Activated naive CD8-positive, alpha-beta T cell treated with anti-CD3 and anti-CD28 coated beads, Interleukin-2, amount 50 U/mL, for 24 hours (primary cell): ENCODE measurements at regions not wholly inside any gene's neighbourhood (a gene's known extent, or its start where the extent isn't known, plus 50 kb on each side); places are given as distances from the start of the nearest gene placed in this dataset.
"Not testable (repeated sequence)": the region's sequence is repeated elsewhere in the genome, so short reads cannot be mapped to it uniquely, and the experiment has no call there.

Experiments used
- ATAC-seq: fragments of 150-1000 bp; cut with Tn5 transposase; one replicate; pipeline ENCODE4 v1.10.0; 2021
- DNase-seq: peaks from one replicate; pipeline ENCODE4 v3.0.0; 2021
- H3K27ac Mint-ChIP-seq: one replicate; pipeline ENCODE4 v1.8.0; 2021; ENCODE audit warnings: mild to moderate bottlenecking, mixed read lengths
- H3K27me3 Mint-ChIP-seq: one replicate; pipeline ENCODE4 v1.8.0; 2021; ENCODE audit warnings: mixed read lengths
- H3K36me3 Mint-ChIP-seq: one replicate; pipeline ENCODE4 v1.8.0; 2021; ENCODE audit warnings: low read depth, mixed read lengths
- H3K4me1 Mint-ChIP-seq: one replicate; pipeline ENCODE4 v1.8.0; 2021; ENCODE audit warnings: mixed read lengths
- H3K4me3 Mint-ChIP-seq: one replicate; pipeline ENCODE4 v1.8.0; 2021; ENCODE audit warnings: mild to moderate bottlenecking, moderate library complexity, mixed read lengths
- H3K9me3 Mint-ChIP-seq: one replicate; pipeline ENCODE4 v1.8.0; 2021; ENCODE audit warnings: mixed read lengths

DNA sequence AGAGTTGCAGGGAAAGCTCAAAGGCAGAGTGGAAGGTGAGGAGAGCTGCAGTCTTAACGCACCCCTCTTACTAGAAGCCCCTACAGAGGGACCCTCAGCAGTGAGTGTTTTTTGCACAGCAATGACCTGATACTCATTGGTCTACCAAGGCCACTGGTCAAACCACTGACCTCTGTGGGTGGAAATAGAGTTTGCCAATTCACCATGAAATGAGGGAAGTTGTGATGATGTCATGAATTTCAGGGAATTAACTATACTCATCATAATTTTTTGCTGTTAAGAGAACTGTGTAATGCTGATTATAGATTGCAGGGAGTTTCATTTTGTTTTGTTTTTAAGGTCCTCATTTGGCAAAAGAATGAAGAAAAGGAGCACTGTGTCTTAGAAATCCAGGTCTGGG, 101.7 kb upstream of the SMAD3 start:
- Mint-ChIP-seq H3K4me3 (no peak overlapping the region), H3K4me1 (no peaks in the 10 kb centered on the region), H3K27me3 (no peaks in the 10 kb centered on the region), H3K27ac (no peak overlapping the region), H3K36me3 (no peaks in the 10 kb centered on the region), H3K9me3 (no peaks in the 10 kb centered on the region)
- ATAC-seq (no peak), DNase-seq (no peak)

- DNase-seq: no peak
- Mint-ChIP-seq H3K27ac (no peak overlapping the region), H3K9me3 (no peaks in the 10 kb centered on the region), H3K36me3 (no peaks in the 10 kb centered on the region), H3K4me3 (no peak overlapping the region), H3K27me3 (no peaks in the 10 kb centered on the region), H3K4me1 (no peaks in the 10 kb centered on the region)
- ATAC-seq: no peak
Observed at GRCh38 chr15:66964111-66964738, 101.2 kb upstream of the SMAD3 start.

DNA sequence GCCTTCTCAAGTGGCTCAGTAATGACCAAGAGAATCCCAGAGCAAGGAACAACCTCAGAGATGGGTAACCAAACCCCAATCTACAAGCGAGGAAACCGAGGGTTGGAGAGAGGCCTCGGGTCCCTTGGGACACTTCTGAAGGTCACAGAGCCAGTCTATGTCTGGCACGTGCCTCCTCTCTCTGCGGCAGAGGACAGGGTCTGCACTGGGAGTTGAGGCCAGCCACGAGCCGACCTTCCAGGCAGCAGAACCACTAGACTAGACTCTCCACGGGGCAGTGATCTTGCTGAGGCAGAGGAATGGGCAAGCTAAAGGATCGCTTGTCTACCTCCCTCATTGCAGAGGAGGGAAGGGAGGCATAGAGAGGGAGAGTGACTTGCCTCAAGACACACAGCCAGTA, 100.6 kb upstream of the SMAD3 start:
- Mint-ChIP-seq H3K9me3 (no peaks in the 10 kb centered on the region), H3K27ac (no peak overlapping the region), H3K4me3 (no peak overlapping the region), H3K36me3 (no peaks in the 10 kb centered on the region), H3K27me3 (no peaks in the 10 kb centered on the region), H3K4me1 (no peaks in the 10 kb centered on the region)
- DNase-seq (no peak), ATAC-seq (no peak)

GRCh38 chr15:66965201-66965900, 100.1 kb upstream of the SMAD3 start:
- Mint-ChIP-seq H3K27ac (no peak overlapping the region), H3K36me3 (no peaks in the 10 kb centered on the region), H3K4me1 (no peaks in the 10 kb centered on the region), H3K9me3 (no peaks in the 10 kb centered on the region), H3K27me3 (no peaks in the 10 kb centered on the region), H3K4me3 (no peak overlapping the region)
- ATAC-seq (no peak), DNase-seq (no peak)

- Mint-ChIP-seq H3K27me3 (no peaks in the 10 kb centered on the region), H3K9me3 (no peaks in the 10 kb centered on the region), H3K36me3 (no peaks in the 10 kb centered on the region), H3K4me1 (no peaks in the 10 kb centered on the region), H3K4me3 (no peak overlapping the region), H3K27ac (no peak overlapping the region)
- no peak for DNase-seq
- ATAC-seq: no peak
Observed at GRCh38 chr15:66966256-66966655, 99.1 kb upstream of the SMAD3 start.

DNA sequence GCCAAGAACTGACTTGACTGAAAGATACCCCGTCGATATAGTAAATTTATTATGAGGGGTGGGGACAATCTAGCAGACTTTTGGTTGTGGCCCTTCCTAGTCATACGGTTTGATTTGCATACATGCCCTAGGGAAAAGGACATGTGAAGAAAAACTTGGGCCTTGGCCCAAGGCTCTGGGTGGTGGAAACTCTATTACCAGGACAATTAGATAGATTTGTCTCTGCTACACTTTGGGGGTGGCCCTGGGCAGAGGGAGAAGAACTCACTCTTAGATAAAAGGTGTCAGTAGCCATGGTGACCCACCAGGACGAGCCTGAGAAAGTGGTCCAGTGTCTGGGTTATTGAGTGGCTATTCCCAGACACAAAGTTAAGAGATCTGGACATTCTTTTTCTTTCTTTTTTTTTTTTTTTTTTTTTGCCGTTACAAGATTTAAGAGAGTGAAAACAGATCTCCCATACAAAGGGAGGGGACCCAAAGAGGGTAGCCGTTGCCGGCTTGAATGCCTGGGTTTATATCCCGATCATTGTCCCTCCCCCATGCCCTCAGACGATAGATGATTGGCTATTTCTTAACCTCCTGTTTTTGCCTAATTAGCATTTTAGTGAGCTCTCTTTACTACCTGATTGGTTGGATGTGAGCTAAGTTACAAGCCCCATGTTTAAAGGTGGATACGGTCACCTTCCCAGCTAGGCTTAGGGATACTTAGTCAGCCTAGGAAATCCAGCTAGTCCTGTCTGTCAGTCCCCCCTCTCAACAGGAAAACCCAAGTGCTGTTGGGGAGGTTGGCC, 96.4 kb upstream of the SMAD3 start:
- H3K4me3 Mint-ChIP-seq: no peak overlapping the region

GRCh38 chr15:66974131-66974530, 91.3 kb upstream of the SMAD3 start:
- H3K9me3 Mint-ChIP-seq, H3K27ac Mint-ChIP-seq, DNase-seq, H3K4me1 Mint-ChIP-seq, H3K27me3 Mint-ChIP-seq, ATAC-seq, H3K36me3 Mint-ChIP-seq, H3K4me3 Mint-ChIP-seq: not testable (repeated sequence)

More for the DNA sequence above, 96.4 kb upstream of the SMAD3 start:
- H3K27me3 Mint-ChIP-seq: no peaks in the 10 kb centered on the region
- H3K9me3 Mint-ChIP-seq: no peaks in the 10 kb centered on the region
- no peak for DNase-seq
- ATAC-seq: no peak
- H3K36me3 Mint-ChIP-seq: no peaks in the 10 kb centered on the region
- H3K27ac Mint-ChIP-seq: no peak overlapping the region
- H3K4me1 Mint-ChIP-seq: no peaks in the 10 kb centered on the region

DNA sequence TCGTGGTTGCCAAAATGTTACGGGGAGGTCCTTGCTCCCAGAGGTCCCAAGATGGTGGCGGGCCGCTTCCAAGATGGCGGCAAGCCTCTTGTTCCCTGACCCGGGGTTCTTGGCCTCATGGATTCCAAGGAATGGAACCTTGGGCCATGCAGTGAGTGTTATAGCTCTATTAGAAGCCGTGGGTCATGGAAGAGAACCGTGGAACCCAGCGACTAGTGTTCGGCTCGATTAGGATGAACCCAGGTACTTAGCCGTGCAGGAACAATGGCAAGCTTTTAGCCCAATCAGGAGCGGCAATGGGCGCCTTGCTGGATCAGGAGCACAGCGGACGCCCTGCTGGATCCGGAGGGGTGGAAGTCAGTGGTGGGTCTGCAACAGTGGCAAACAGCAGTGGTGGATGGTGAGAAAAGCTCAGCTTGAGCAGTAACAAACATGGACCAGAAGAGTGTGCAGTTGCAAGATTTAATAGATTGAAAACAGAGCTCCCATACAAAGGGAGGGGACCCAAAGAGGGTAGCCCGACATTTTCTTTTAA, 89.2 kb upstream of the SMAD3 start:
- not testable (repeated sequence) for DNase-seq, H3K4me3 Mint-ChIP-seq, H3K27me3 Mint-ChIP-seq, ATAC-seq, H3K4me1 Mint-ChIP-seq, H3K9me3 Mint-ChIP-seq, H3K36me3 Mint-ChIP-seq, H3K27ac Mint-ChIP-seq

- not testable (repeated sequence) for H3K4me1 Mint-ChIP-seq, ATAC-seq, DNase-seq, H3K27ac Mint-ChIP-seq, H3K4me3 Mint-ChIP-seq, H3K36me3 Mint-ChIP-seq, H3K9me3 Mint-ChIP-seq
- H3K27me3 Mint-ChIP-seq: peaks cover 16% of the 10 kb centered on the region
Observed at GRCh38 chr15:66980326-66980725, 85.1 kb upstream of the SMAD3 start.

GRCh38 chr15:66981771-66982170, 83.6 kb upstream of the SMAD3 start:
- Mint-ChIP-seq H3K9me3 (peaks cover 3% of the 10 kb centered on the region), H3K36me3 (no peaks in the 10 kb centered on the region), H3K27ac (no peak overlapping the region), H3K27me3 (peaks cover 16% of the 10 kb centered on the region), H3K4me1 (no peaks in the 10 kb centered on the region), H3K4me3 (no peak overlapping the region)
- no peak for DNase-seq
- no peak for ATAC-seq

- Mint-ChIP-seq H3K4me1 (no peaks in the 10 kb centered on the region), H3K27me3 (peaks cover 16% of the 10 kb centered on the region), H3K36me3 (no peaks in the 10 kb centered on the region), H3K4me3 (no peak overlapping the region), H3K27ac (no peak overlapping the region), H3K9me3 (peaks cover 3% of the 10 kb centered on the region)
- ATAC-seq (no peak), DNase-seq (no peak)
Observed at GRCh38 chr15:66982250-66982649, 83.2 kb upstream of the SMAD3 start.

DNA sequence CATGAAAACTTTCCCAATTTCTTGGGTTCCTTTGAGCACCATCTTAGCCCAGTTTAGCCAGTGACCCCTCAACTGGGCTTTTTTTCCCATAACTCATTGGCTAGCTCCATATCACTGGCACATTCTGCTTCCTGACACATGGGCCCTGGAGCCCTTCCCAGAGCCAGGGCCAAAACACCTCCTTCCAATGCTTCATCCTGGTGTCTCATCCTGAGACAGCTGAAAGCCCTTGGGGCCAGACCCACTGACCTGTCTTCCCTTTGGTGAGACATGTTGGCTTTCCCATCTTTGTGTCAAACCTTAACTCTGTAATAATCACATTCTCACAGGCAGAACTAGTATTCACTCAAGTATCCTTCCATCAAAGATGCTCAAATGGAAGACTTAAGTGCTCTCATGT, 82.6 kb upstream of the SMAD3 start:
- no peak overlapping the region for H3K4me3 Mint-ChIP-seq

DNA sequence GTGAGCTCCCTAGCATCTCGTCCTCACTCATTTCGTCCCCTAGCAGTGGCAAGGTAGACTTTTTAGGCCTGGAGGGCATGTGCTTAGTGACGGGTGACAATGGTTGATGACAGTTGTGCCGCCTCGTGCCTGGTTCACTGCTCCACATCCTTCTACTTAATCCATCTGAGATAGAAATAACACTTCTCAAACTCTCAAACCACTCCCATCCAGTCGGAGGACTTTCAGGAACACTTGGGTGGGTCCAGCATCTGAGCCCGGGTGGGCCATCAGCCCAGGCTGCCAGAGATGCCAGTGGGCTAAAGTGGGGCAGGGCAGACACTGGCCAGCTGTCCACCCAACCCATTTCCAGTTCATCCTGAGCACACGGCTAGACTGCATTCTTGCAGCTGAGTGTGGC, 79.7 kb upstream of the SMAD3 start:
- no peak for DNase-seq
- no peak overlapping the region for H3K27ac Mint-ChIP-seq
- peaks cover 12% of the 10 kb centered on the region for H3K9me3 Mint-ChIP-seq
- H3K4me3 Mint-ChIP-seq: no peak overlapping the region
- H3K4me1 Mint-ChIP-seq: no peaks in the 10 kb centered on the region
- H3K27me3 Mint-ChIP-seq: peaks cover 19% of the 10 kb centered on the region
- no peak for ATAC-seq
- H3K36me3 Mint-ChIP-seq: no peaks in the 10 kb centered on the region

More for the DNA sequence above, 82.6 kb upstream of the SMAD3 start:
- DNase-seq (no peak), ATAC-seq (no peak)
- Mint-ChIP-seq H3K36me3 (no peaks in the 10 kb centered on the region), H3K27ac (no peak overlapping the region), H3K27me3 (peaks cover 16% of the 10 kb centered on the region), H3K9me3 (peaks cover 3% of the 10 kb centered on the region), H3K4me1 (no peaks in the 10 kb centered on the region)

- ATAC-seq (no peak), DNase-seq (no peak)
- H3K4me3 Mint-ChIP-seq: no peak overlapping the region
- no peaks in the 10 kb centered on the region for H3K36me3 Mint-ChIP-seq
- no peaks in the 10 kb centered on the region for H3K4me1 Mint-ChIP-seq
- peaks cover 19% of the 10 kb centered on the region for H3K27me3 Mint-ChIP-seq
- peaks cover 12% of the 10 kb centered on the region for H3K9me3 Mint-ChIP-seq
- no peak overlapping the region for H3K27ac Mint-ChIP-seq
Observed at GRCh38 chr15:66986951-66987350, 78.5 kb upstream of the SMAD3 start.

- DNase-seq: no peak
- Mint-ChIP-seq H3K9me3 (peaks cover 10% of the 10 kb centered on the region), H3K36me3 (no peaks in the 10 kb centered on the region), H3K4me3 (no peak overlapping the region), H3K27ac (no peak overlapping the region), H3K27me3 (peaks cover 4% of the 10 kb centered on the region), H3K4me1 (peaks cover 3% of the 10 kb centered on the region)
- ATAC-seq: no peak
Observed at GRCh38 chr15:66993090-66993489, 72.3 kb upstream of the SMAD3 start.
